ENCODE measurements at regions not wholly inside any gene's neighbourhood (a gene's known extent, or its start where the extent isn't known, plus 50 kb on each side); places are given as distances from the start of the nearest gene placed in this dataset.
A peak's percentile ranks its signal among the peaks of the same experiment; 100 is the strongest.

DNA sequence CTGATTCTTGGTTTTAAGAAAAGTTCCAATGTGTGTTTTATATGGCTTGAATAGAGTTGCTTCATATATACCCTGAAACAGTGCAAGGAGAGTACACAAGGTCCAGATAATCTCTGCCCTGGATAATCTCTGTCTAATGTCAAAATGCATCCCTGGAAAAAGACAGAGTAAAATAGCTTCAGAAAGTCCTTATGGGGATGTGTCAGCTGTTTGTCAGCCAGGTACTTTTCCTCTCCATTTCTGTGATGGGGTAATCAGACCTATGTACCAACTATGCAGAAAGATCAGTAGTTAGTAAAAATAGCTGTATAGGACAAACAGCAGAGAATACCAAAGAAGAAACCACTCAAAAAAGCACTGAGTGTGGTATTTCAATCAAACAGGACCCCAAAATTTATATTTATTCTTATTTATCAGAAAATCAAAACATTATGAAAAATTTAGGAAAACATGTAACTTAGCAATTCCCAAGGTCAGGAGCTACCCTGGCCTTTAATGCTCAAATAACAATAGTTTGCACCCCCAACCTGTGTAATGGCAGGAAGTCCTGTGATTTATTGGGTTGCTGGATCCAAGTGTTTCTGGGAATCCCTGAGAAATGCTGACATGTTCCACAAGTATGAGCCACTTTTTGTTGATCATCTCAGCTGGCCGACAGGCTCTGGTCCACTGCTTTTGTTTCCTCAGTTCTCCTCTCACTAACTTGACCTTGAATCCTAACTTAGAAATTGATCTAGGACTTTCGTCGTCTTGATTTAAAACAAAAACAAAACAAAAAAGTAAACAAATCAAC is 69.6 kb downstream of the MDH1 start:
- DNase-seq, result no peak
- no peaks in the 10 kb centered on the region for H3K36me3 ChIP-seq
- H3K4me3 ChIP-seq, result no peak overlapping the region
- no peaks in the 10 kb centered on the region for H3K27me3 ChIP-seq
- peaks cover 2% of the 10 kb centered on the region for H3K9me3 ChIP-seq

DNA sequence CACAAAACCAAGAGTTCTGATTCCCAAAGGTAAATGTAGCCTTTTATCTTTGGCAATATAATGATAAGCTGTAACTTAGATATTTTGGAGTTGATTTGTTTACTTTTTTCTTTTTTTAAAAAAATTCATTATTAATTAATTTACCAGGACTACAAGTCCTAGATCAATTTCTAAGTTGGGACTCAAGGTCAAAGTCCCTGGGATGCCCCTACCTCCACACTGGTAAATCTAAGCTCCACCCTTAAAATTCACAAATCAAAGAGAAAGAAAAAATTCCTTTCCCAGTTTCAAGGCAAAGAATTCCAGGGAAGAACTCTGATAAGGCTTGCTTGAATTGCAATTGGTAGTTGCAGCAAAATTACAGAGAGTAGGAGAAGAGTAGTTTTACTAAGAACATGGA is 71.3 kb downstream of the MDH1 start:
- no peaks in the 10 kb centered on the region; the same call in none of the 2 replicates for H3K9me3 ChIP-seq
- no peak overlapping the region for H3K4me3 ChIP-seq
- DNase-seq, result no peak
- no peaks in the 10 kb centered on the region for H3K36me3 ChIP-seq
- no peaks in the 10 kb centered on the region for H3K27me3 ChIP-seq

GRCh38 chr2:63661076-63661475 is 72.3 kb downstream of the MDH1 start:
- Histone ChIP-seq H3K9me3 (no peaks in the 10 kb centered on the region; the same call in 1 of the 2 replicates), H3K4me3 (no peak overlapping the region), H3K27me3 (no peaks in the 10 kb centered on the region), H3K36me3 (no peaks in the 10 kb centered on the region)
- DNase-seq, result no peak

DNA sequence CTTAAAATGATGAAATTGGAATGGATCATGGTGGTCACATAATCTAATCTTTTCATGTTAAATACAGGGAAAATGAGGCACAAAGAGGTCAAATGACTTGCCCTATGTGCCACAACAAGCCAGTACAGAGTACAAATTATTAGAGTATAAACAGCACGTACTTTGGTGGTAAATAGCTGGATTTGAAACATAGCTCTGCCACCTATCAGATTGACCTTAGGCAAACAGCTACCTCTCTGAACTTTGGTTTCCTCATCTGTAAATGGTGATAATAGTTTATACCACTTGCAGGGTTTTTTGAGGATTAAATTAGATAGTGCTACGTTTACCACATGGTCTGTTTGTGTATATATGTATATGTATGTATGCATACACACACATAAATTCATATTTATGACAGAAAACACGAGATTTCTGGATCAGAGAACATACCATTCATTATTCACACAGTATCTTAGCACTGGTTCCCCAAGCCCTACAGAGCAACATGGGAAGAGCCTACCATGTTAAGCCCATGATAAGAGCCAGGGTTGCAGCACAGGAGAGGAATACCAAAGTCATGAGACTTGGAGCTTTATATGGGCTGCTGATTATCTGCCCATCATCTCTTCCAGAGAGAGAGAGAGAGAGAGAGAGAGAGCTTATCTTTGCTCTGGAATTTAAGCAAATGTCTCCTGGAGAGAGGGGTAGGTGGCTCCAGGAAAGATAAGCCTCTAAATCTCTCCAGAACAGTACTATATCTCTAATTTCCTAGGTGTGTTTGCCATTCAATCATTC is 73.5 kb downstream of the MDH1 start:
- Histone ChIP-seq H3K9me3 (no peaks in the 10 kb centered on the region; the same call in 1 of the 2 replicates), H3K27me3 (no peaks in the 10 kb centered on the region)
- DNase-seq, result no peak

DNA sequence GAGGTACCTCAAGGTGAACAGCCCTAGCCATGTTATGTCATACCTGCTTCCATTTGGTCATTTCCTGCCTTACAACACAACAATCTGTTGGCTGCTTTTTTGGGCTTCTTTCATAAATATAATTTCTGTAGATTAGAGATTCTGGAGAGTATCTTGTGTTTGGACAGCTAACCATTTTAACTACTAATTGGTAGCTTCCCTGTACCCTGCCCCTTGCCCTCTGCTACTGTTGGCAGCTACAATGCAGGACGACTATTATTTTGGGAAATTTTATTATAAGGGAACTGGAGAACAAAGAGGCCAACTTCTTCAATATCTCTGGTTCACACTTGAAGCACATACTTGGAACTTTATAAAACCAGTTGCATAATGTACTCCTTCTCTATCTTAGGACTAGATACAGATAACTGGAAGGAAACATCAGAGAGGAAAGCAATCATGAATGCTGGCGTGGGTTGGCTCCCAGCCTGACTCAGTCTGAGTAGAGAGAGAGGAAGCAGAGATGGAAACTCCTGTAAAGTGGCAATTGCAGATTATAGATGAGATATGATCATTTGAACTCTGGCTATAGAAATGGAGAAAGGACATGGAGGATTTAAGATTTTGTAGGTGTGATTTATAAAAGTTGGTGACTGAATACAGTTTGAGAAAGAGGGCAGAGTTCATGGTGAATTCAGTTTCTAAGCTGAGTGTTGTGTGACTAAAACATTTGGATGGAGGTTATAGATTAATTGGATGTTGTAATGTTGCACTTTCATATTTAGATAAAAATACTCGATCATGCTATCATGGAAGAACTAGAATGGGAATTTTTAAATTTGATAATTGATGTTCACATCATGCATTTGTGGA is 74.5 kb downstream of the MDH1 start:
- Histone ChIP-seq H3K9me3 (no peaks in the 10 kb centered on the region; the same call in 1 of the 2 replicates), H3K36me3 (no peaks in the 10 kb centered on the region), H3K27me3 (no peaks in the 10 kb centered on the region), H3K4me3 (no peak overlapping the region)
- no peak for DNase-seq

More for the DNA sequence above, 73.5 kb downstream of the MDH1 start:
- Histone ChIP-seq H3K4me3 (no peak overlapping the region), H3K36me3 (no peaks in the 10 kb centered on the region)

- DNase-seq, result no peak
- H3K27me3 ChIP-seq, result no peaks in the 10 kb centered on the region
Observed at GRCh38 chr2:63665091-63665490, 76.3 kb downstream of the MDH1 start.

GRCh38 chr2:63665846-63666475 is 77.2 kb downstream of the MDH1 start:
- no peaks in the 10 kb centered on the region for H3K27me3 ChIP-seq
- no peak for DNase-seq
- H3K4me3 ChIP-seq, result no peak overlapping the region
- no peaks in the 10 kb centered on the region; the same call in 1 of the 2 replicates for H3K9me3 ChIP-seq
- H3K36me3 ChIP-seq, result no peaks in the 10 kb centered on the region

More at GRCh38 chr2:63665091-63665490, 76.3 kb downstream of the MDH1 start:
- Histone ChIP-seq H3K36me3 (no peaks in the 10 kb centered on the region), H3K4me3 (no peak overlapping the region), H3K9me3 (no peaks in the 10 kb centered on the region; the same call in 1 of the 2 replicates)

DNA sequence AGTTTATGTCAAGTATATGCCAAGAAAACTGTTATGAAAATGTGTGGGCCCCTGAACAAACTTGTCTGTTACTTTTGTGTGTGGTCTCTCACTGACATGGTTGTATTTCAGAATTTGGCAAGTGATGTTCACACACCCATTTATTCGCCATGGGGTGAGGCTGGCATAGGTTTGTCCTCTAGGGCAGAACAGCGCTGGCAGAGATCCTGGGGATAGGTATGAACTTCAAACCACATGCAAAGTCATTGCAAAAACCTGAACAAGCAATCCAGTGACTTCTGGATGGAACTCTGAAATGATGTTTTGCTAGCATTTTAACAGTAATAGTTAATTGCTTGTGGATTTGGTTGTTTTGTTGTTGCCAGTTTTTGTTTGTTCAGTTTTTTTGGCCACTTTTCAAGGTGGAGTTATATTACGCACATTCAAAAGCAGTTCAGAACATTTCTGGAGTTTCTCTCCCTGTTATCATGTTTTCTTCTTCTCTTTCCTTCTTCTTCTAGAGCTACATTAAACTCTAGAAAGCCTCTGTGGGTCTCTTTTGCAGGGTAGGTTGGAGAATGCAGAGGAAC is 78.5 kb downstream of the MDH1 start:
- no peaks in the 10 kb centered on the region for H3K9me3 ChIP-seq
- peak; percentile 13 for DNase-seq
- H3K27me3 ChIP-seq, result no peaks in the 10 kb centered on the region
- H3K4me3 ChIP-seq, result no peak overlapping the region
- no peaks in the 10 kb centered on the region for H3K36me3 ChIP-seq

GRCh38 chr2:63668000-63668399 is 79.2 kb downstream of the MDH1 start:
- no peak for DNase-seq
- no peak overlapping the region for H3K4me3 ChIP-seq

DNA sequence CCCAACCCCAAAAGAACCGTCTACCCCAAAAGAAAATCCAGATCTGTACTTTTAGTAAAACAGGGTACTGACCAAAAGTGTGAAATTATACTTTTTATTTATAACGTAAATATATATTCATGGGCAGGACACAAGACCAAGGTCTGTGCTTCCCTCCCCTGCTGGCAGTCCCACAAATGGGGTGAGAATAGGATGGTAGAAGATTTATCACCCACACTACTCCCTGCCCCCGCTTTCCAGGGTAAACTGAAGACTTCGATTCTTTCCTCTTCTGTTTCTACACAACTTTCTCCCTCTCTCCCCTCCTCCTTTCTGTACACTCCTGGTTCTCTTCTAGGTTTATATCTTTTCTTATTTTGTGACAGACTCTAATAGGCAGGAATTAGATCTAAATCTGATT is 79.7 kb downstream of the MDH1 start:
- Histone ChIP-seq H3K9me3 (no peaks in the 10 kb centered on the region), H3K36me3 (no peaks in the 10 kb centered on the region), H3K27me3 (no peaks in the 10 kb centered on the region), H3K4me3 (no peak overlapping the region)
- DNase-seq, result no peak

More at GRCh38 chr2:63668000-63668399, 79.2 kb downstream of the MDH1 start:
- H3K36me3 ChIP-seq, result no peaks in the 10 kb centered on the region
- H3K27me3 ChIP-seq, result no peaks in the 10 kb centered on the region
- no peaks in the 10 kb centered on the region for H3K9me3 ChIP-seq

- Histone ChIP-seq H3K27me3 (no peaks in the 10 kb centered on the region), H3K4me3 (no peak overlapping the region), H3K36me3 (no peaks in the 10 kb centered on the region), H3K9me3 (no peaks in the 10 kb centered on the region)
- DNase-seq, result no peak
Observed at GRCh38 chr2:63669596-63669995, 80.8 kb downstream of the MDH1 start.

- H3K27me3 ChIP-seq, result no peaks in the 10 kb centered on the region
- no peaks in the 10 kb centered on the region for H3K9me3 ChIP-seq
- H3K36me3 ChIP-seq, result no peaks in the 10 kb centered on the region
- H3K4me3 ChIP-seq, result no peak overlapping the region
- DNase-seq, result no peak
Observed at GRCh38 chr2:63673865-63674533, 85.2 kb downstream of the MDH1 start.

- DNase-seq, result no peak
- no peaks in the 10 kb centered on the region for H3K9me3 ChIP-seq
- no peaks in the 10 kb centered on the region for H3K36me3 ChIP-seq
- no peak overlapping the region for H3K4me3 ChIP-seq
- H3K27me3 ChIP-seq, result no peaks in the 10 kb centered on the region
Observed at GRCh38 chr2:63675026-63675425, 86.3 kb downstream of the MDH1 start.

DNA sequence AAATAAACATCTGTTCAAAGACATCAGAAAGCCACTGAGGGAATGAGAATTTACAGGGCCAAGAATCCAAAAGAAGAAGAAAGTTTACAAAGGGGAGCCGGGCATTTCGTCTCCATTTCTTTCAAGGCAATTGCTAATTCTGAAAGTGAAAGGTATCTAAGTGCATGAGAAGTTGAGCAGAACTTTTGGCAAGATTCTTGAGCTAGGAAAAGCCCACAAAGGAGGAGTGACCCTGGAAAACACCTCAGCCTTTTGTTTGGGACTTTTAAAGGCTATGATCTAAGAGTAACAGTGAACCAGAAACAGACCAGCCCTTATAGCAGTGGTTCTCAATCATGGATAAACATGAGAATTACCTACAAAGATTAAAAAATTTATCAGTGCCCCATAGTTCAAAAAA is 87.4 kb downstream of the MDH1 start:
- H3K9me3 ChIP-seq, result no peaks in the 10 kb centered on the region
- H3K4me3 ChIP-seq, result no peak overlapping the region
- DNase-seq, result no peak
- H3K27me3 ChIP-seq, result no peaks in the 10 kb centered on the region
- H3K36me3 ChIP-seq, result no peaks in the 10 kb centered on the region

GRCh38 chr2:63678085-63678484 is 89.3 kb downstream of the MDH1 start:
- no peak for DNase-seq
- no peaks in the 10 kb centered on the region for H3K27me3 ChIP-seq
- H3K4me3 ChIP-seq, result no peak overlapping the region
- no peaks in the 10 kb centered on the region for H3K9me3 ChIP-seq
- no peaks in the 10 kb centered on the region for H3K36me3 ChIP-seq

GRCh38 chr2:63678551-63678950 is 89.8 kb downstream of the MDH1 start:
- no peak for DNase-seq
- Histone ChIP-seq H3K36me3 (no peaks in the 10 kb centered on the region), H3K4me3 (no peak overlapping the region), H3K9me3 (no peaks in the 10 kb centered on the region), H3K27me3 (no peaks in the 10 kb centered on the region)
